ENCODE measurements at regions not wholly inside any gene's neighbourhood (a gene's known extent, or its start where the extent isn't known, plus 50 kb on each side); places are given as distances from the start of the nearest gene placed in this dataset.
A peak's percentile ranks its signal among the peaks of the same experiment; 100 is the strongest.

GRCh38 chr1:93813076-93813475, 65.9 kb downstream of the DNTTIP2 start:
- TF ChIP-seq CTCF (conservative IDR thresholded peaks at IDR 0.05 in 1 of 2, IDR thresholded peaks at IDR 0.05 in 1 of 2; ENCODE audit: extremely low read depth in 1 of 2, insufficient read depth in 1 of 2, low read depth in 1 of 2, low read length in 2 of 2) (peak; percentile 5 to 24), EZH2 (IDR thresholded peaks at IDR 0.05; ENCODE audit: borderline replicate concordance, low read length) (no peak)

Data from mammary epithelial cell (primary cell).